ENCODE measurements at regions not wholly inside any gene's neighbourhood (a gene's known extent, or its start where the extent isn't known, plus 50 kb on each side); places are given as distances from the start of the nearest gene placed in this dataset.

- TF ChIP-seq CTCF (IDR thresholded peaks at IDR 0.05) (no peak), POLR2A (IDR thresholded peaks at IDR 0.05) (no peak)
Measured at GRCh38 chr13:110062077-110062776, 244.7 kb downstream of the COL4A1 start.
